Transverse colon (tissue), 4 donors: ENCODE measurements at regions not wholly inside any gene's neighbourhood (a gene's known extent, or its start where the extent isn't known, plus 50 kb on each side); places are given as distances from the start of the nearest gene placed in this dataset.

Source experiments
- CTCF ChIP-seq, 5 experiments: fragments of 200-600 bp in 3 of 5; fragments of 450-650 bp in 2 of 5; sonication (generic) in 3 of 5; IDR thresholded peaks; 1 replicate in 2 of 5; 2 replicates in 3 of 5; pipeline ENCODE4 v1.5.1; 2016 to 2017; ENCODE audit warnings: antibody characterized with exemption in 5 of 5, inconsistent platforms in 3 of 5, mild to moderate bottlenecking in 2 of 5, moderate library complexity in 1 of 5
- POLR2AphosphoS5 ChIP-seq, 3 donors: sonication (generic); formaldehyde crosslinking; IDR thresholded peaks; one replicate each; pipeline ENCODE4 v1.6.1; 2016; ENCODE audit warnings: antibody characterized with exemption in 3 of 3

DNA sequence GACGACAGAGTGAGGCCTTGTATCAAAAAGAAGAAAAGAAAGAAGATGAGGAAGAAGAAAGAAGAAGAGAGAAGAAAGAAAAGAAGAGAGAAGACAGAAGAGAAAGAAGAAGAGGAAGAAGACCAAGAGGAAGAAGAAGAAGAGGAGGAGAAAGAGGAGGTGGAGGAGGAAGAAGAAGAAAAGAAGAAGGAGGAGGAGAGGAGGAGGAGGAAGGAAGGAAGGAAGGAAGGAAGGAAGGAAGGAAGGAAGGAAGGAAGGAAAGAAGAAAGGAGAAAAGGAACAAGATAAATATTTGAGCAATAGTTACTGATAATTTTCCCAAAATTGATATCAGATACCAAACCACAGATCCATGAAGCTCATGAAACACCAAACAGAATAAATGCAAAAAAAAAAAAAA, 169.7 kb upstream of the TMEM45B start:
- TF ChIP-seq CTCF (IDR thresholded peaks at IDR 0.05), result no peak
- TF ChIP-seq POLR2AphosphoS5 (IDR thresholded peaks at IDR 0.05), result no peak
